Endothelial cell of umbilical vein (primary cell): ENCODE measurements at regions not wholly inside any gene's neighbourhood (a gene's known extent, or its start where the extent isn't known, plus 50 kb on each side); places are given as distances from the start of the nearest gene placed in this dataset.
"Not testable (repeated sequence)": the region's sequence is repeated elsewhere in the genome, so short reads cannot be mapped to it uniquely, and the experiment has no call there.

Experiments used
- BruUV-seq: library from RNA; stranded (reverse); fragments of 400-500 nt; replicated peaks from 2 replicates; lab custom pipeline; 2021; lab: Mats Ljungman, UMichigan
- CTCF ChIA-PET: fragments of 300-600, 350-600 bp; sonication (Branson Sonifier 250); formaldehyde crosslinking; loops from one replicate; lab custom pipeline; 2021; ENCODE audit warnings: antibody characterized with exemption, inconsistent platforms; lab: Charles Lee
- POLR2A ChIA-PET: fragments of 300-600, 350-600 bp; sonication (Branson Sonifier 250); formaldehyde crosslinking; loops from one replicate; lab custom pipeline; 2021; ENCODE audit warnings: antibody characterized with exemption, inconsistent platforms; lab: Charles Lee
- DNase-seq: peaks from one replicate; pipeline ENCODE4 v3.0.0-alpha.2; 2011; ENCODE audit warnings: low read depth, low spot score
- FAIRE-seq: peaks from 2 replicates; lab custom pipeline; 2011; peaks lifted over from hg19 to GRCh38; lab: Jason Lieb, UNC
- H2AFZ ChIP-seq: 2 replicates; pipeline ENCODE4 v1.6.0; 2012; ENCODE audit warnings: low read depth, low read length, control low read depth, inconsistent platforms
- H3K27ac ChIP-seq: 2 replicates; pipeline ENCODE4 v1.5.1; 2011; ENCODE audit warnings: low read depth, mild to moderate bottlenecking, control low read depth, low read length, moderate library complexity; ENCODE audit not compliant: insufficient read depth
- H3K27me3 ChIP-seq, 2 experiments: 2 replicates each; pipeline versions ENCODE4 v1.6.0 to v1.6.1; 2011; ENCODE audit warnings: low read length in 2 of 2, mixed read lengths in 1 of 2; ENCODE audit not compliant: control insufficient read depth in 2 of 2, insufficient read depth in 2 of 2
- H3K36me3 ChIP-seq, 2 experiments: 2 replicates in 1 of 2; 3 replicates in 1 of 2; pipeline ENCODE4 v1.5.1; 2011; ENCODE audit warnings: low read length in 2 of 2, mild to moderate bottlenecking in 1 of 2, moderate library complexity in 1 of 2; ENCODE audit not compliant: control insufficient read depth in 2 of 2, insufficient read depth in 2 of 2; ENCODE audit errors: extremely low read depth in 1 of 2
- H3K4me1 ChIP-seq: 3 replicates; pipeline ENCODE4 v1.5.1; 2011; ENCODE audit warnings: mild to moderate bottlenecking, low read length; ENCODE audit not compliant: control insufficient read depth, insufficient read depth; ENCODE audit errors: extremely low read depth
- H3K4me2 ChIP-seq: 2 replicates; pipeline ENCODE4 v1.6.1; 2011; ENCODE audit warnings: low read length, control low read depth, mixed read lengths; ENCODE audit not compliant: insufficient read depth
- H3K4me3 ChIP-seq, 3 experiments: fragments of 200-600 bp in 1 of 3; sonication (generic), shearing (Covaris generic) in 1 of 3; replicated peaks in 1 of 3; 2 replicates each; pipeline ENCODE4 v1.5.1; 2011 to 2016; ENCODE audit warnings: control low read depth in 3 of 3, low read length in 3 of 3, mild to moderate bottlenecking in 2 of 3, inconsistent platforms in 1 of 3, low read depth in 1 of 3, moderate library complexity in 1 of 3; ENCODE audit not compliant: insufficient read depth in 1 of 3
- H3K79me2 ChIP-seq: 2 replicates; pipeline ENCODE4 v1.6.0; 2012; ENCODE audit warnings: low read length, inconsistent platforms; ENCODE audit not compliant: control insufficient read depth, insufficient read depth
- H3K9ac ChIP-seq: replicated peaks from 2 replicates; pipeline ENCODE3; 2011; ENCODE audit warnings: low read length, control low read depth; ENCODE audit not compliant: insufficient read depth; ENCODE audit errors: extremely low read depth
- H3K9me1 ChIP-seq: replicated peaks from 3 replicates; pipeline ENCODE4 v1.6.0; 2011; ENCODE audit warnings: mild to moderate bottlenecking, low read length; ENCODE audit not compliant: control insufficient read depth, insufficient read depth; ENCODE audit errors: extremely low read depth
- H3K9me3 ChIP-seq: replicated peaks from 2 replicates; pipeline ENCODE4 v1.5.1; 2012; ENCODE audit warnings: low read length, inconsistent platforms; ENCODE audit not compliant: control insufficient read depth, insufficient read depth
- H4K20me1 ChIP-seq: replicated peaks from 2 replicates; pipeline ENCODE3; 2011; ENCODE audit warnings: mild to moderate bottlenecking, low read length; ENCODE audit not compliant: control insufficient read depth, insufficient read depth; ENCODE audit errors: extremely low read depth
- dilution Hi-C: fragments of 300-500 bp; cut with MboI; formaldehyde crosslinking; loops from one replicate; pipeline ENCODE4 v1.15.0; 2019; ENCODE audit warnings: low sequenced_read_pairs; ENCODE audit not compliant: extremely low pct_ligation_motif_present
- intact Hi-C: fragments of 100-400 bp; cut with micrococcal nuclease; formaldehyde crosslinking; loops from one replicate; pipeline ENCODE4 v1.10.0; 2022

- CTCF ChIA-PET, POLR2A ChIA-PET: not testable (repeated sequence)
Observed at GRCh38 chr10:46739919-46740318, 161.0 kb downstream of the SYT15 start.

GRCh38 chr10:46740368-46740767 is 161.4 kb downstream of the SYT15 start:
- POLR2A ChIA-PET, FAIRE-seq, H2AFZ ChIP-seq, H4K20me1 ChIP-seq, H3K27ac ChIP-seq, H3K36me3 ChIP-seq, H3K4me1 ChIP-seq, H3K9me3 ChIP-seq, BruUV-seq, H3K4me2 ChIP-seq, dilution Hi-C loops, DNase-seq, H3K79me2 ChIP-seq, intact Hi-C loops, H3K27me3 ChIP-seq, CTCF ChIA-PET, H3K9me1 ChIP-seq, H3K4me3 ChIP-seq, H3K9ac ChIP-seq: not testable (repeated sequence)

More at GRCh38 chr10:46739919-46740318, 161.0 kb downstream of the SYT15 start:
- H3K27me3 ChIP-seq, H3K9me1 ChIP-seq, H3K4me3 ChIP-seq, H3K9me3 ChIP-seq, FAIRE-seq, H4K20me1 ChIP-seq, dilution Hi-C loops, H3K79me2 ChIP-seq, H3K36me3 ChIP-seq, H3K4me1 ChIP-seq, intact Hi-C loops, H3K9ac ChIP-seq, H3K4me2 ChIP-seq, H2AFZ ChIP-seq, BruUV-seq, H3K27ac ChIP-seq, DNase-seq: not testable (repeated sequence)

- H3K27me3 ChIP-seq, H3K27ac ChIP-seq, POLR2A ChIA-PET, CTCF ChIA-PET, H3K36me3 ChIP-seq, BruUV-seq, H4K20me1 ChIP-seq, H3K9me1 ChIP-seq, H3K9ac ChIP-seq, H3K4me2 ChIP-seq, DNase-seq, intact Hi-C loops, H3K9me3 ChIP-seq, H2AFZ ChIP-seq, H3K4me3 ChIP-seq, H3K4me1 ChIP-seq, FAIRE-seq, dilution Hi-C loops, H3K79me2 ChIP-seq: not testable (repeated sequence)
Observed at GRCh38 chr10:46749003-46749402, 162.2 kb upstream of the PTPN20 start.

- H3K4me2 ChIP-seq, CTCF ChIA-PET, H2AFZ ChIP-seq, H3K9me3 ChIP-seq, H3K9ac ChIP-seq, intact Hi-C loops, POLR2A ChIA-PET, H3K9me1 ChIP-seq, FAIRE-seq, H3K27ac ChIP-seq, H3K79me2 ChIP-seq, H3K4me1 ChIP-seq, BruUV-seq, H3K4me3 ChIP-seq, dilution Hi-C loops, H4K20me1 ChIP-seq, DNase-seq, H3K36me3 ChIP-seq, H3K27me3 ChIP-seq: not testable (repeated sequence)
Observed at GRCh38 chr10:46749470-46749869, 161.8 kb upstream of the PTPN20 start.
